ENCODE measurements at regions not wholly inside any gene's neighbourhood (a gene's known extent, or its start where the extent isn't known, plus 50 kb on each side); places are given as distances from the start of the nearest gene placed in this dataset.
"Not testable (repeated sequence)": the region's sequence is repeated elsewhere in the genome, so short reads cannot be mapped to it uniquely, and the experiment has no call there.

DNA sequence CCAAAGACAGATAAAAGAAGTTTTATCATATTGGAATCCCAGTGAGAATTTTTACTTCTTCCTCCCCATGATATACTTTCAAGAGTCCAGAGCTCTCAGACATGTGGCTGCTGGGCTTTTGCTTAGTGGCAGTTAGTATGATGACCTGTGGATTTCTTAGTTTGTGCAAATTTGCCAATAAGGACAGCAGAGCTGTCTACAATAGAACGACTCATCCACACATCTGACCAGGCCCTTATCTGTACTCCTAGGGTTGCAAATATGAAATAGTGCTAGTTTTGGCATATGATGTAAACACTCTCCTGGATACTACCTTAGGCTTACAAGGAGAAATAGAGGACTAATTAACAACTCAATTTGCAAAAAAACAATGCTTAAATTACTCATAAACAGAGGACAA, 758.4 kb upstream of the TMEFF2 start:
- no peak for DNase-seq (ENCODE audit: low read depth)
- H3K4me3 ChIP-seq (ENCODE audit: low read depth, low read length): no peak overlapping the region

DNA sequence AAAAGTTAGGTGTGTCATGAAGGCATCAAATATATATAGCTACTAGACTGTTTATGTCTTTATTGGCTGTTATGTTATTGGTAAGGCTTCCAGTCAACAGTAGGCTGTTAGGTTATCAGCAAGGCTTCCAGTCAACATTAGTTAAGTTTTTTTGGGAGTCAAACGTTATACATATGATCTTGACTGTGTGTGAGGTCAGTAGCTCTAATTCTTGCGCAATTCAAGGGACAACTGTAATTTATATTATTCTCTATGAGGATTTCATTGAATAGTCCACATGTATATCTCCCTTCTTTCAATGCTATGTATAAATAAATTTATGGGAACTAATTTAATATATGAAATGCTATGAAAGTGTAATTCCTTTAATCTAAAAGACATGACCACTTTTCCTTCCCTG, 757.5 kb upstream of the TMEFF2 start:
- TF ChIP-seq, protein P1, sequence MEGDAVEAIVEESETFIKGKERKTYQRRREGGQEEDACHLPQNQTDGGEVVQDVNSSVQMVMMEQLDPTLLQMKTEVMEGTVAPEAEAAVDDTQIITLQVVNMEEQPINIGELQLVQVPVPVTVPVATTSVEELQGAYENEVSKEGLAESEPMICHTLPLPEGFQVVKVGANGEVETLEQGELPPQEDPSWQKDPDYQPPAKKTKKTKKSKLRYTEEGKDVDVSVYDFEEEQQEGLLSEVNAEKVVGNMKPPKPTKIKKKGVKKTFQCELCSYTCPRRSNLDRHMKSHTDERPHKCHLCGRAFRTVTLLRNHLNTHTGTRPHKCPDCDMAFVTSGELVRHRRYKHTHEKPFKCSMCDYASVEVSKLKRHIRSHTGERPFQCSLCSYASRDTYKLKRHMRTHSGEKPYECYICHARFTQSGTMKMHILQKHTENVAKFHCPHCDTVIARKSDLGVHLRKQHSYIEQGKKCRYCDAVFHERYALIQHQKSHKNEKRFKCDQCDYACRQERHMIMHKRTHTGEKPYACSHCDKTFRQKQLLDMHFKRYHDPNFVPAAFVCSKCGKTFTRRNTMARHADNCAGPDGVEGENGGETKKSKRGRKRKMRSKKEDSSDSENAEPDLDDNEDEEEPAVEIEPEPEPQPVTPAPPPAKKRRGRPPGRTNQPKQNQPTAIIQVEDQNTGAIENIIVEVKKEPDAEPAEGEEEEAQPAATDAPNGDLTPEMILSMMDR (conservative IDR thresholded peaks at IDR 0.05; ENCODE audit: low read depth, low read length): no peak
- no peak for DNase-seq (ENCODE audit: low read depth)
- H3K4me3 ChIP-seq (ENCODE audit: low read depth, low read length): no peak overlapping the region

More for the DNA sequence above, 758.4 kb upstream of the TMEFF2 start:
- TF ChIP-seq, protein P1 (conservative IDR thresholded peaks at IDR 0.05; ENCODE audit: low read depth, low read length): no peak

DNA sequence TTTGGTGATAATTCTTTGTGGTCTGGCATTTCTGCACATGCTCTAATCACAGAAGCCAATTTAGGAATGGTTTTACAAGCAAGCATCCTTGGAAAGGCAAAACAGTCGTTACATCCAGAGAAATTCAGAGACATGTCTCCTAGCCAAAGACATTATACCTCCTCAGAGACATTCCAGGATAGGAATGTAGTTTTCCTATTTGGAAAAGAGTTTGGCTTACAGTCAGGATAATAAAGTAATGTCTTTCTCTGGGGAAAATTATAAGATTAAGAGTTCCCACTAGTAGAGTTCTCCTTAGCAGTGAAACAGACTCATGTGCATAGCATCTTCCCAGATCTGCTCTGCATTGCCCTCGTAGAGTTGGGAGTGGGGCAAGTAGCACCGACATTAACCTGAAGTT, 753.6 kb upstream of the TMEFF2 start:
- TF ChIP-seq, protein P1 (conservative IDR thresholded peaks at IDR 0.05; ENCODE audit: low read depth, low read length): no peak
- DNase-seq (ENCODE audit: low read depth): no peak
- no peak overlapping the region for H3K4me3 ChIP-seq (ENCODE audit: low read depth, low read length)

DNA sequence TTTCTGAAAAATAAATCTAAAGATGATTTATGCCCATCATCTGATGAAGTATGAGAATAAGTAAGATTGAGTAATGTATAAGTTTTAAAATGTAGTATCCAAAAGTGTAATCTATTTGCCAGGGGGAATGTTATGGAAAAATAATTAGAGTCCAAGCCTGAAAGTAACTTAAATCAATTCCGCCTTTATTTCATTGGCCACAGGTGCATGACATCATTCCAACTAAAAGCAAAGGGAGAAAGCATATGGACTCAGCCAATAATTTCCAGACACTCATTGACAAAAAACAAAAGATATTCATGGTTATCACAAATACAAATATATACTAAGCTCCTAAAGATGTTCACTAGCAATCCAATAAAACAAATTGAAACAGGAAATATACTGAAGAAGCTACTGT, 752.6 kb upstream of the TMEFF2 start:
- no peak for DNase-seq (ENCODE audit: low read depth)
- TF ChIP-seq, protein P1 (conservative IDR thresholded peaks at IDR 0.05; ENCODE audit: low read depth, low read length): no peak
- no peak overlapping the region for H3K4me3 ChIP-seq (ENCODE audit: low read depth, low read length)

DNA sequence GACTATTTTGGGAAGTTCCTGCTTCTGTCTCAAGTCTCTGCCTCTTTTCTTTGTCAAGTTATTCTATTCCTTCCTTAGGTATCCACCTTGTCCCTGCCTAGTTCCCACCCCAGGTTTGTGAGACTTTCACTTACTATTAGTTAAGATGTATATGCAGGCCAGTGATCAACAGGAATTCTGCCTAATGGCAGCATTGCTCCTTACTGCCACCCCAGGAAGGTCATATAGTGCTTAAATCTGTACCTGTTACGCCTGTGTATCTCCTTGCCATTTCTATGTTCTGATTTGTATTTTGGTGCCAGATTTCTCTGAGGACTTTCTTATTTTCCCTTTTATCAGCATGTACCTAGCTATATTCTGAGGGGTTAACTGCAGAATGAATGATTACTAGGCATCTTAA, 746.0 kb upstream of the TMEFF2 start:
- TF ChIP-seq, protein P1 (conservative IDR thresholded peaks at IDR 0.05; ENCODE audit: low read depth, low read length): no peak
- no peak overlapping the region for H3K4me3 ChIP-seq (ENCODE audit: low read depth, low read length)
- DNase-seq (ENCODE audit: low read depth): no peak

DNA sequence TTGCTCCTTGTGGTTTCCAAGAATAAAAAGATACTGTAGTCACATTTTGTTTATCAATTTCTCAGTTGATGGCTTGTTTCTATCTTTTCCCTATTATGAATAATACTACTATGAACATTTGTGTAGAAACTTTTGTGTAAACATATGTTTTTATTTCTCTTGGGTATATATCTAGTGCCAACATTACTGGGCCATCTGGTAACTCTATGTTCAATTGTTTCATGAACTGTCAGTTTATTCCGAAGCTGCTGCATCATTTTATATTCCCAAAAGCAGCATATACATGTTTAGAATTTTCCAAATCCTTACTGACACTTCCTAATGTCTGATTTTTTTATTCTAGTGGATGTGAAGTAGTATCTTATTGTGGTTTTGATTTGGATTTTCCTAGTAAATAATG, 737.6 kb upstream of the TMEFF2 start:
- no peak for DNase-seq (ENCODE audit: low read depth)
- TF ChIP-seq, protein P1 (conservative IDR thresholded peaks at IDR 0.05; ENCODE audit: low read depth, low read length): no peak
- no peak overlapping the region for H3K4me3 ChIP-seq (ENCODE audit: low read depth, low read length)

DNA sequence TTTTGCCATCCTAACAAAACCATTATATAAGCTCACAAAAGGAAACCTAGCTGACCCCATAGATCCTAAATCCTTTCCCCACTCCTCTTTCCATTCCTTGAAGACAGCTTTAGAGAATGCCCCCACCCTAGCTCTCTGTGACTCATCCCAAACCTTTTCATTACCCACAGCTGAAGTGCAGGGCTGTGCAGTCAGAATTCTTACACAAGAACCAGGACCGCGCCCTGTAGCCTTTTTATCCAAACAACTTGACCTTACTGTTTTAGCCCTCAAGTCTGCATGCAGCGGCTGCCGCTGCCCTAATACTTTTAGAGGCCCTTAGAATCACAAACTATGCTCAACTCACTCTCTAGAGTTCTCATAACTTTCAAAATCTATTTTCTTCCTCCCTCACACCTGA, 726.9 kb upstream of the TMEFF2 start:
- not testable (repeated sequence) for H3K4me3 ChIP-seq (ENCODE audit: low read depth, low read length); DNase-seq (ENCODE audit: low read depth)

DNA sequence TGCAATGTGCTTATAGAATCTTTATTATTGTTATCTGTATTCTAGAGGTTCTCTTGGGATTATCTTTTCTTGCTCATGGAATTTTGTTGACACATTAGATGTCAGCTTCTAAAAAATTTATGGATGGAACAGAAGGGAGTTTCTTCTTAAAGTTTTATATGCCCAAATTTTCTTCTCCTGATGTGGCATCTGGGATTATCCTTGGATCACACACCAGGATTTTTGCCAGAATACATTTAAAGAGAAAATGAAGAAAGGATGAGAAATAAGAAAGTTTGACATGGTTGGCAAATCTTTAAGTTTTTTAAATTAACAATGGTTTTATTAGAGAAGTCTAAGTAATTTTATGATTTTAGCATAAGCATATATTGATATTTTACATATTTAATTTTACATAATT, 706.7 kb upstream of the TMEFF2 start:
- no peak for DNase-seq (ENCODE audit: low read depth)
- TF ChIP-seq, protein P1 (conservative IDR thresholded peaks at IDR 0.05; ENCODE audit: low read depth, low read length): no peak
- no peak overlapping the region for H3K4me3 ChIP-seq (ENCODE audit: low read depth, low read length)
